GM21423 (cell line): ENCODE measurements at regions not wholly inside any gene's neighbourhood (a gene's known extent, or its start where the extent isn't known, plus 50 kb on each side); places are given as distances from the start of the nearest gene placed in this dataset.
A peak's percentile ranks its signal among the peaks of the same experiment; 100 is the strongest.

Source experiments
- ATAC-seq: cut with Tn5 transposase; IDR thresholded peaks from one replicate; pipeline ENCODE4 v1.9.1; 2021; ENCODE audit warnings: mild to moderate bottlenecking, moderate library complexity; ENCODE audit not compliant: unreplicated experiment

- no peak for ATAC-seq
These were observed 209.9 kb downstream of the SLC7A11 start for GRCh38 chr4:138032222-138032621.

- no peak for ATAC-seq
These were observed 211.8 kb downstream of the SLC7A11 start for GRCh38 chr4:138030375-138030774.

- ATAC-seq, result no peak
These were observed 213.2 kb downstream of the SLC7A11 start for GRCh38 chr4:138028923-138029322.

- ATAC-seq, result no peak
These were observed 220.9 kb downstream of the SLC7A11 start for GRCh38 chr4:138021139-138021830.

GRCh38 chr4:138014590-138015288 is 227.4 kb downstream of the SLC7A11 start:
- ATAC-seq, result no peak

- no peak for ATAC-seq
These were observed 228.5 kb downstream of the SLC7A11 start for GRCh38 chr4:138013625-138014024.

GRCh38 chr4:138010639-138011038 is 231.5 kb downstream of the SLC7A11 start:
- ATAC-seq, result no peak

GRCh38 chr4:138007572-138007971 is 234.6 kb downstream of the SLC7A11 start:
- ATAC-seq, result no peak

- no peak for ATAC-seq
These were observed 236.7 kb downstream of the SLC7A11 start for GRCh38 chr4:138005486-138005885.

- peak; percentile 85 for ATAC-seq
These were observed 238.9 kb downstream of the SLC7A11 start for GRCh38 chr4:138003248-138003647.

- no peak for ATAC-seq
These were observed 243.3 kb downstream of the SLC7A11 start for GRCh38 chr4:137998666-137999429.

- ATAC-seq, result no peak
These were observed 244.7 kb downstream of the SLC7A11 start for GRCh38 chr4:137997496-137997895.

- no peak for ATAC-seq
These were observed 247.3 kb downstream of the SLC7A11 start for GRCh38 chr4:137994853-137995252.

GRCh38 chr4:137993232-137993631 is 248.9 kb downstream of the SLC7A11 start:
- no peak for ATAC-seq

- ATAC-seq, result no peak
These were observed 260.9 kb downstream of the SLC7A11 start for GRCh38 chr4:137981277-137981676.

GRCh38 chr4:137980641-137981040 is 261.5 kb downstream of the SLC7A11 start:
- no peak for ATAC-seq

- no peak for ATAC-seq
These were observed 262.2 kb downstream of the SLC7A11 start for GRCh38 chr4:137979938-137980337.

- no peak for ATAC-seq
These were observed 273.0 kb downstream of the SLC7A11 start for GRCh38 chr4:137968956-137969678.

GRCh38 chr4:137967480-137968190 is 274.5 kb downstream of the SLC7A11 start:
- no peak for ATAC-seq

- no peak for ATAC-seq
These were observed 275.6 kb downstream of the SLC7A11 start for GRCh38 chr4:137966504-137966903.
